ENCODE measurements at regions not wholly inside any gene's neighbourhood (a gene's known extent, or its start where the extent isn't known, plus 50 kb on each side); places are given as distances from the start of the nearest gene placed in this dataset.

DNA sequence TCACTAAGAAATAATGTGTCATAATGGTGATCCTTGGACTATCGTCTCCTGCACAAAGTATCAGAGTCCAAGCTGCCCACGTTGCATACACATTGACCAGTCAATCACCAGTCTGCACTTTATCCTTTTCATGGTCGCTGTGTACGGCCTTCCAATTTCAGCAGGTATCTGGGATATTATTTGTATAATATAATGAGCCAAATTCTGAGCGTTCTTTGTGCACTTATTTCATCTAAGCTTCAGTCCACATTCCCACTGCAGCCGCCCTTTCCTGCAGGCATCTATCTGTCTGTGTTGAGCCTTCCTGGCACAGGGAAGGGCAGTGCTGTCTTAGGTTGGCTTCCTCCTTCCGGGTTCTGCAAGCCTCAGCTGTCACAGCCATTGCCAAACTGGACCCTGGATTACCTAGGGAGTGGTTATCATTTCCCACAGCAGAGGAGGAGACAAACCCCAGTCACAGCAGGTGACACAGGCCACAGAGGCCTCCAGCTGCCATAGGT is 174.3 kb downstream of the TTLL2 start (continued):
- TF ChIP-seq, protein P1, sequence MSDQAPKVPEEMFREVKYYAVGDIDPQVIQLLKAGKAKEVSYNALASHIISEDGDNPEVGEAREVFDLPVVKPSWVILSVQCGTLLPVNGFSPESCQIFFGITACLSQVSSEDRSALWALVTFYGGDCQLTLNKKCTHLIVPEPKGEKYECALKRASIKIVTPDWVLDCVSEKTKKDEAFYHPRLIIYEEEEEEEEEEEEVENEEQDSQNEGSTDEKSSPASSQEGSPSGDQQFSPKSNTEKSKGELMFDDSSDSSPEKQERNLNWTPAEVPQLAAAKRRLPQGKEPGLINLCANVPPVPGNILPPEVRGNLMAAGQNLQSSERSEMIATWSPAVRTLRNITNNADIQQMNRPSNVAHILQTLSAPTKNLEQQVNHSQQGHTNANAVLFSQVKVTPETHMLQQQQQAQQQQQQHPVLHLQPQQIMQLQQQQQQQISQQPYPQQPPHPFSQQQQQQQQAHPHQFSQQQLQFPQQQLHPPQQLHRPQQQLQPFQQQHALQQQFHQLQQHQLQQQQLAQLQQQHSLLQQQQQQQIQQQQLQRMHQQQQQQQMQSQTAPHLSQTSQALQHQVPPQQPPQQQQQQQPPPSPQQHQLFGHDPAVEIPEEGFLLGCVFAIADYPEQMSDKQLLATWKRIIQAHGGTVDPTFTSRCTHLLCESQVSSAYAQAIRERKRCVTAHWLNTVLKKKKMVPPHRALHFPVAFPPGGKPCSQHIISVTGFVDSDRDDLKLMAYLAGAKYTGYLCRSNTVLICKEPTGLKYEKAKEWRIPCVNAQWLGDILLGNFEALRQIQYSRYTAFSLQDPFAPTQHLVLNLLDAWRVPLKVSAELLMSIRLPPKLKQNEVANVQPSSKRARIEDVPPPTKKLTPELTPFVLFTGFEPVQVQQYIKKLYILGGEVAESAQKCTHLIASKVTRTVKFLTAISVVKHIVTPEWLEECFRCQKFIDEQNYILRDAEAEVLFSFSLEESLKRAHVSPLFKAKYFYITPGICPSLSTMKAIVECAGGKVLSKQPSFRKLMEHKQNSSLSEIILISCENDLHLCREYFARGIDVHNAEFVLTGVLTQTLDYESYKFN (CRISPR knock-in tag; conservative IDR thresholded peaks at IDR 0.05), result peak; percentile 73
- peak; percentile 53; the same call in 1 of the 2 replicates for TF ChIP-seq MIXL1 (CRISPR knock-in tag; IDR thresholded peaks at IDR 0.05)
- TF ChIP-seq, protein P2, sequence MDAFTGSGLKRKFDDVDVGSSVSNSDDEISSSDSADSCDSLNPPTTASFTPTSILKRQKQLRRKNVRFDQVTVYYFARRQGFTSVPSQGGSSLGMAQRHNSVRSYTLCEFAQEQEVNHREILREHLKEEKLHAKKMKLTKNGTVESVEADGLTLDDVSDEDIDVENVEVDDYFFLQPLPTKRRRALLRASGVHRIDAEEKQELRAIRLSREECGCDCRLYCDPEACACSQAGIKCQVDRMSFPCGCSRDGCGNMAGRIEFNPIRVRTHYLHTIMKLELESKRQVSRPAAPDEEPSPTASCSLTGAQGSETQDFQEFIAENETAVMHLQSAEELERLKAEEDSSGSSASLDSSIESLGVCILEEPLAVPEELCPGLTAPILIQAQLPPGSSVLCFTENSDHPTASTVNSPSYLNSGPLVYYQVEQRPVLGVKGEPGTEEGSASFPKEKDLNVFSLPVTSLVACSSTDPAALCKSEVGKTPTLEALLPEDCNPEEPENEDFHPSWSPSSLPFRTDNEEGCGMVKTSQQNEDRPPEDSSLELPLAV (CRISPR knock-in tag; conservative IDR thresholded peaks at IDR 0.05; ENCODE audit: low read depth), result no peak
- no peak for TF ChIP-seq NAIF1 (CRISPR knock-in tag; IDR thresholded peaks at IDR 0.05; ENCODE audit: borderline replicate concordance)
- TF ChIP-seq SALL1 (CRISPR knock-in tag; IDR thresholded peaks at IDR 0.05), result peak; percentile 75
- TF ChIP-seq, protein P3, sequence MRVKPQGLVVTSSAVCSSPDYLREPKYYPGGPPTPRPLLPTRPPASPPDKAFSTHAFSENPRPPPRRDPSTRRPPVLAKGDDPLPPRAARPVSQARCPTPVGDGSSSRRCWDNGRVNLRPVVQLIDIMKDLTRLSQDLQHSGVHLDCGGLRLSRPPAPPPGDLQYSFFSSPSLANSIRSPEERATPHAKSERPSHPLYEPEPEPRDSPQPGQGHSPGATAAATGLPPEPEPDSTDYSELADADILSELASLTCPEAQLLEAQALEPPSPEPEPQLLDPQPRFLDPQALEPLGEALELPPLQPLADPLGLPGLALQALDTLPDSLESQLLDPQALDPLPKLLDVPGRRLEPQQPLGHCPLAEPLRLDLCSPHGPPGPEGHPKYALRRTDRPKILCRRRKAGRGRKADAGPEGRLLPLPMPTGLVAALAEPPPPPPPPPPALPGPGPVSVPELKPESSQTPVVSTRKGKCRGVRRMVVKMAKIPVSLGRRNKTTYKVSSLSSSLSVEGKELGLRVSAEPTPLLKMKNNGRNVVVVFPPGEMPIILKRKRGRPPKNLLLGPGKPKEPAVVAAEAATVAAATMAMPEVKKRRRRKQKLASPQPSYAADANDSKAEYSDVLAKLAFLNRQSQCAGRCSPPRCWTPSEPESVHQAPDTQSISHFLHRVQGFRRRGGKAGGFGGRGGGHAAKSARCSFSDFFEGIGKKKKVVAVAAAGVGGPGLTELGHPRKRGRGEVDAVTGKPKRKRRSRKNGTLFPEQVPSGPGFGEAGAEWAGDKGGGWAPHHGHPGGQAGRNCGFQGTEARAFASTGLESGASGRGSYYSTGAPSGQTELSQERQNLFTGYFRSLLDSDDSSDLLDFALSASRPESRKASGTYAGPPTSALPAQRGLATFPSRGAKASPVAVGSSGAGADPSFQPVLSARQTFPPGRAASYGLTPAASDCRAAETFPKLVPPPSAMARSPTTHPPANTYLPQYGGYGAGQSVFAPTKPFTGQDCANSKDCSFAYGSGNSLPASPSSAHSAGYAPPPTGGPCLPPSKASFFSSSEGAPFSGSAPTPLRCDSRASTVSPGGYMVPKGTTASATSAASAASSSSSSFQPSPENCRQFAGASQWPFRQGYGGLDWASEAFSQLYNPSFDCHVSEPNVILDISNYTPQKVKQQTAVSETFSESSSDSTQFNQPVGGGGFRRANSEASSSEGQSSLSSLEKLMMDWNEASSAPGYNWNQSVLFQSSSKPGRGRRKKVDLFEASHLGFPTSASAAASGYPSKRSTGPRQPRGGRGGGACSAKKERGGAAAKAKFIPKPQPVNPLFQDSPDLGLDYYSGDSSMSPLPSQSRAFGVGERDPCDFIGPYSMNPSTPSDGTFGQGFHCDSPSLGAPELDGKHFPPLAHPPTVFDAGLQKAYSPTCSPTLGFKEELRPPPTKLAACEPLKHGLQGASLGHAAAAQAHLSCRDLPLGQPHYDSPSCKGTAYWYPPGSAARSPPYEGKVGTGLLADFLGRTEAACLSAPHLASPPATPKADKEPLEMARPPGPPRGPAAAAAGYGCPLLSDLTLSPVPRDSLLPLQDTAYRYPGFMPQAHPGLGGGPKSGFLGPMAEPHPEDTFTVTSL (CRISPR knock-in tag; IDR thresholded peaks at IDR 0.05; ENCODE audit: borderline replicate concordance), result no peak
- TF ChIP-seq, protein P4, sequence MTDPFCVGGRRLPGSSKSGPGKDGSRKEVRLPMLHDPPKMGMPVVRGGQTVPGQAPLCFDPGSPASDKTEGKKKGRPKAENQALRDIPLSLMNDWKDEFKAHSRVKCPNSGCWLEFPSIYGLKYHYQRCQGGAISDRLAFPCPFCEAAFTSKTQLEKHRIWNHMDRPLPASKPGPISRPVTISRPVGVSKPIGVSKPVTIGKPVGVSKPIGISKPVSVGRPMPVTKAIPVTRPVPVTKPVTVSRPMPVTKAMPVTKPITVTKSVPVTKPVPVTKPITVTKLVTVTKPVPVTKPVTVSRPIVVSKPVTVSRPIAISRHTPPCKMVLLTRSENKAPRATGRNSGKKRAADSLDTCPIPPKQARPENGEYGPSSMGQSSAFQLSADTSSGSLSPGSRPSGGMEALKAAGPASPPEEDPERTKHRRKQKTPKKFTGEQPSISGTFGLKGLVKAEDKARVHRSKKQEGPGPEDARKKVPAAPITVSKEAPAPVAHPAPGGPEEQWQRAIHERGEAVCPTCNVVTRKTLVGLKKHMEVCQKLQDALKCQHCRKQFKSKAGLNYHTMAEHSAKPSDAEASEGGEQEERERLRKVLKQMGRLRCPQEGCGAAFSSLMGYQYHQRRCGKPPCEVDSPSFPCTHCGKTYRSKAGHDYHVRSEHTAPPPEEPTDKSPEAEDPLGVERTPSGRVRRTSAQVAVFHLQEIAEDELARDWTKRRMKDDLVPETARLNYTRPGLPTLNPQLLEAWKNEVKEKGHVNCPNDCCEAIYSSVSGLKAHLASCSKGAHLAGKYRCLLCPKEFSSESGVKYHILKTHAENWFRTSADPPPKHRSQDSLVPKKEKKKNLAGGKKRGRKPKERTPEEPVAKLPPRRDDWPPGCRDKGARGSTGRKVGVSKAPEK (CRISPR knock-in tag; IDR thresholded peaks at IDR 0.05; ENCODE audit: borderline replicate concordance), result 0 out of 2 replicates have a peak, but pooled peaks have one; percentile 22
- TF ChIP-seq, protein P5, sequence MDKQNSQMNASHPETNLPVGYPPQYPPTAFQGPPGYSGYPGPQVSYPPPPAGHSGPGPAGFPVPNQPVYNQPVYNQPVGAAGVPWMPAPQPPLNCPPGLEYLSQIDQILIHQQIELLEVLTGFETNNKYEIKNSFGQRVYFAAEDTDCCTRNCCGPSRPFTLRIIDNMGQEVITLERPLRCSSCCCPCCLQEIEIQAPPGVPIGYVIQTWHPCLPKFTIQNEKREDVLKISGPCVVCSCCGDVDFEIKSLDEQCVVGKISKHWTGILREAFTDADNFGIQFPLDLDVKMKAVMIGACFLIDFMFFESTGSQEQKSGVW (CRISPR knock-in tag; IDR thresholded peaks at IDR 0.05; ENCODE audit: borderline replicate concordance), result no peak
- no peak for TF ChIP-seq CHD4 (IDR thresholded peaks at IDR 0.05; ENCODE audit: borderline replicate concordance, low read length)
- TF ChIP-seq, protein P6, sequence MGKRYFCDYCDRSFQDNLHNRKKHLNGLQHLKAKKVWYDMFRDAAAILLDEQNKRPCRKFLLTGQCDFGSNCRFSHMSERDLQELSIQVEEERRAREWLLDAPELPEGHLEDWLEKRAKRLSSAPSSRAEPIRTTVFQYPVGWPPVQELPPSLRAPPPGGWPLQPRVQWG (CRISPR knock-in tag; IDR thresholded peaks at IDR 0.05; ENCODE audit: borderline replicate concordance, low read depth), result no peak
- TF ChIP-seq, protein P7, sequence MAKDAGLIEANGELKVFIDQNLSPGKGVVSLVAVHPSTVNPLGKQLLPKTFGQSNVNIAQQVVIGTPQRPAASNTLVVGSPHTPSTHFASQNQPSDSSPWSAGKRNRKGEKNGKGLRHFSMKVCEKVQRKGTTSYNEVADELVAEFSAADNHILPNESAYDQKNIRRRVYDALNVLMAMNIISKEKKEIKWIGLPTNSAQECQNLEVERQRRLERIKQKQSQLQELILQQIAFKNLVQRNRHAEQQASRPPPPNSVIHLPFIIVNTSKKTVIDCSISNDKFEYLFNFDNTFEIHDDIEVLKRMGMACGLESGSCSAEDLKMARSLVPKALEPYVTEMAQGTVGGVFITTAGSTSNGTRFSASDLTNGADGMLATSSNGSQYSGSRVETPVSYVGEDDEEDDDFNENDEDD (CRISPR knock-in tag; IDR thresholded peaks at IDR 0.05; ENCODE audit: borderline replicate concordance), result no peak
- TF ChIP-seq TMF1 (CRISPR knock-in tag; IDR thresholded peaks at IDR 0.05; ENCODE audit: low read depth), result no peak
